Lower leg skin (tissue), 3 donors: ENCODE measurements at regions not wholly inside any gene's neighbourhood (a gene's known extent, or its start where the extent isn't known, plus 50 kb on each side); places are given as distances from the start of the nearest gene placed in this dataset.

Experiments used
- CTCF ChIP-seq, 3 donors: fragments of 450-650 bp; IDR thresholded peaks; one replicate each; pipeline ENCODE4 v1.5.1; 2016; ENCODE audit warnings: antibody characterized with exemption in 3 of 3, mild to moderate bottlenecking in 3 of 3, moderate library complexity in 2 of 3
- POLR2A ChIP-seq, 2 donors: fragments of 450-650 bp; IDR thresholded peaks; one replicate each; pipeline ENCODE4 v1.6.1; 2016 to 2017; ENCODE audit warnings: antibody characterized with exemption in 2 of 2, mild to moderate bottlenecking in 1 of 2, moderate library complexity in 1 of 2

- TF ChIP-seq CTCF (IDR thresholded peaks at IDR 0.05): no peak
- TF ChIP-seq POLR2A (IDR thresholded peaks at IDR 0.05): no peak
Observed at GRCh38 chr1:101175466-101175865, 61.4 kb upstream of the S1PR1 start.
